GM18499 (cell line): ENCODE measurements at regions not wholly inside any gene's neighbourhood (a gene's known extent, or its start where the extent isn't known, plus 50 kb on each side); places are given as distances from the start of the nearest gene placed in this dataset.
"Not testable (repeated sequence)": the region's sequence is repeated elsewhere in the genome, so short reads cannot be mapped to it uniquely, and the experiment has no call there.

Source experiments
- ATAC-seq: cut with Tn5 transposase; IDR thresholded peaks from one replicate; pipeline ENCODE4 v1.9.1; 2021; ENCODE audit warnings: moderate number of reproducible peaks; ENCODE audit not compliant: insufficient read depth, unreplicated experiment

DNA sequence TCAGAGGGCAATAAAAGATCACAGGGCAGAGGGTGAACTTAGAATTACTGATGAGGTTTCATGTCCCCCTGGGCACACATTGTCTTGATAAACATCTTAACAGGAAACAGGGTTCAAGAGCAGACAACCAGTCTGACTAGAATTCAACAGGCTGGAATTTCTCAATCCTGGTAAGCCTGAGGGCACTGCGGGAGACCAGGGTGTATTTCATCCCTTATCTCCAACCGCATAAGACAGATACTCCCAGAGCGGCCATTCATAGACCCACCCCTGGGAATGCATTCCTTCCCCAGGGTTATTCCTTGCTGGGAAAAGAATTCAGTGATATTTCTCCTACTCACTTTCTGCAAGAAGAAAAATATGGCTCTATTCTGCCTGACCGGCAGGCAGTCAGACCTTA is 549.5 kb upstream of the ADGRB3 start:
- ATAC-seq: not testable (repeated sequence)

- ATAC-seq: no peak
Observed at GRCh38 chr6:68082086-68082485, 553.0 kb upstream of the ADGRB3 start.

- ATAC-seq: no peak
Observed at GRCh38 chr6:68080074-68080473, 555.0 kb upstream of the ADGRB3 start.

DNA sequence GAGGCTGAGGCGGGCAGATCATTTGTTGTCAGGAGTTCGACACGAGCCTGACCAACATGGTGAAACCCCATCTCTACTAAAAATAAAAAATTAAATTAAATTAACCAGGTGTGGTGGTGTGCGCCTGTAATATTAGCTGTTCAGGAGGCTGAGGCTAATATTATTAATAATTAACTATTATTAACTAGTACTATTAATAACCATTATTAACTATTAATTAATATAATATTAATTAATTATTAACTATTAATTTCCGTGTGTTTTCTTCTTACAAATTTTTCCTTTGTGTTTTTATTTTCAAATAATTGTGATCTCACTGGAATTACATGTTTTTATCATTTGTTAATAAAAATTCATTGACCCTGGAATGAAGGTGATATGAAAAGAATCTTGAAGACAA is 557.4 kb upstream of the ADGRB3 start:
- ATAC-seq: no peak

DNA sequence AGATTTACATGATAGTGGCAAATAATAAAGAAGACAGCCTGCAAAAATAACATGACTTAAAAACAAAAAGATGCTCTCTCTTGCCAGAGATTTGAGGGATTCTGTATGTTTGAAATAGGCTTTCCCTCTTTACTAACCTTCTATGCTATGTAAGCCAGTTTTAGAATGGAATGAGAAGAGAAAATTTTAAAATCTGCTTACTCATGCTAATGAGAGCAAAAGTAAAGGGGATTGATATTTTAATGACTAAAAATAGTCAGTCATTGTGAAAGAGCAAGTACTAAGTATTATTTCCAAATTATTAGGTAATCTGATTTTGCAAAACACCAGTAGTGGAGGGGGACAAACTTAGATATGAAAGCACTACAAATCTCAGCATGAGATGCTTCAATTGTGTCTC is 563.3 kb upstream of the ADGRB3 start:
- ATAC-seq: no peak

DNA sequence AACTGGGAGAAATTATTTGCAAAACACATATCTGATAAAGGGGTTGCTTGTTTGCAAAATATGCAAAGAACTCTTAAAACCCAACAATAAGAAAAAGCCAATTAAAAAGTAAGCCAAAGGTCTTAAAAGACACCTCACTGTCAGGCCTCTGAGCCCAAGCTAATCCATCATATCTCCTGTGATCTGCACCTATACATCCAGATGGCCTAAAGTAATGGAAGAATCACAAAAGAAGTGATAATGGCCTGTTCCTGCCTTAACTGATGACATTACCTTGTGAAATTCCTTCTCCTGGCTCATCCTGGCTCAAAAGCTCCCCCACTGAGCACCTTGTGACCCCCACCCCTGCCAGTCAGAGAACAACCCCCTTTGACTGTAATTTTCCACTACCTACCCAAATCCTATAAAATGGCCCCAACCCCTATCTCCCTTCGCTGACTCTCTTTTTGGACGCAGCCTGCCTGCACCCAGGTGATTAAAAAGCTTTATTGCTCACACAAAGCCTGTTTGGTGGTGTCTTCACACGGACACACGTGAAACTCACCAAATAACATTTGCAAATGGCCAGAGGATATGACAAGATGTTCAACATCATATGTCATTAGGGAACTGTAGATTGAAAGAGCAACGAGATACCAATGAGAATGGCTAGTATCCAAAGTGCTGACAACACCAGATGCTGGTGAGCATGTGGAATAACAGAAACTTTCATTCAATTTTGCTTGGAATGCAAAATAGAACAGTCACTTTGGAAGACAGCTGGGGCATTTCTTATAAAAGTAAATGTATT is 565.0 kb upstream of the ADGRB3 start:
- ATAC-seq: no peak

GRCh38 chr6:68059899-68060298 is 575.2 kb upstream of the ADGRB3 start:
- no peak for ATAC-seq

GRCh38 chr6:68059261-68059660 is 575.8 kb upstream of the ADGRB3 start:
- no peak for ATAC-seq

DNA sequence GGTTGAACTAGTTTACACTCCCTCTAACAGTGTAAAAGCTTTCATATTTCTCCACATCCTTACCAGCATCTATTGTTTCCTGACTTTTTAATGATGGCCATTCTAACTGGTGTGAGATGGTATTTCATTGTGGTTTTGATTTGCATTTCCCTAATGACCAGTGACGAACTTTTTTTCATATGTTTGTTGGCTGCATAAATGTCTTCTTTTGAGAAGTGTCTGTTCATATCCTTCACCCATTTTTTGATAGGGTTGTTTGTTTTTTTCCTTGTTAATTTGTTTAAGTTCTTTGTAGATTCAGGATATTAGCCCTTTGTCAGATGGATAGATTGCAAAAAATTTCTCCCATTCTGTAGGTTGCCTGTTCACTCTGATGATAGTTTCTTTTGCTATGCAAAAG is 578.5 kb upstream of the ADGRB3 start:
- ATAC-seq: not testable (repeated sequence)

GRCh38 chr6:68054756-68055155 is 580.3 kb upstream of the ADGRB3 start:
- no peak for ATAC-seq

DNA sequence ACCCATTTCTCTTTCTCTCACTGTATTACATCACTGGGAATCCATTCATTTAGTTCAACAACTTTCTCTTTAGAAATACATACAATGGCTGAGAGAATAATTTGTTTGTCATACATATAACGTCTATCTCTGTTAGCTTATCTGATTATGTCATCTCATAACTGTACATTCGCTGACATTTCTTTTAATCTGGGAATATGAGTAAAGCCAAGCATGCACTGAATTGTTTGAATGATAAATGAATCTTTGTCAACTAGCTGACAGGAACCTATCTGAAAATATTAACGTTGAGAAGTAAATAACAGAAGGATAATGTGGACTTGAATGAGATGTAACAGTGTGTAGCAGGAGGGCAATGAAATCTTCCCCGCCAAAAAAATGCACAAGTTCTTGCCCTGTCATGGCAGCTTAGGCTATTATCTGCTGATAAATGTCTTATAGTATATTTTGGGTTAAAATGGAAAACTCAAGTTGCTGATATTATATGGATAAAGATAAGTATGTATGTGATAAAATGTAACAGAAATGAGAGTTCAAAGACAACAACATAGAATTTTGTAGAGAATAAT is 581.2 kb upstream of the ADGRB3 start:
- ATAC-seq: no peak

DNA sequence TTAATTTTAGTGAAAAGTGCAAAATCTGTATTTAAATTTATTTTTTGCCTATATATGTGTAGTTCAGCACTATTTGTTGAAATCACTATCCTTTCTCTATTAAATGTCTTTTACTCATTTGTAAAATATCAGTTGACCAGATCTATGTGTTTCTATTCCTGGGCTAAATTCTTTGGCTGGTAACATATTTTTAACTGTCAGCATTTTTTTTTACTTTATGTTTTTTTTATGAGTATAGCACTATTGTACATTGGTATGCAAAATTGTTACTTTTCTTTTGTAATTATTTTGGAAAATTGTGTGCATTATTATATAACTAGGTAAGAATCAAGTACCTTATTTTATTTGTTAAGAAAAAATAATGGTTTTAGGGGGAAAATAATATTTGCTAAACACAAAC is 582.8 kb upstream of the ADGRB3 start:
- ATAC-seq: no peak

- ATAC-seq: no peak
Observed at GRCh38 chr6:68049562-68049961, 585.5 kb upstream of the ADGRB3 start.

GRCh38 chr6:68046756-68047155 is 588.3 kb upstream of the ADGRB3 start:
- no peak for ATAC-seq

- ATAC-seq: no peak
Observed at GRCh38 chr6:68046302-68046701, 588.8 kb upstream of the ADGRB3 start.

DNA sequence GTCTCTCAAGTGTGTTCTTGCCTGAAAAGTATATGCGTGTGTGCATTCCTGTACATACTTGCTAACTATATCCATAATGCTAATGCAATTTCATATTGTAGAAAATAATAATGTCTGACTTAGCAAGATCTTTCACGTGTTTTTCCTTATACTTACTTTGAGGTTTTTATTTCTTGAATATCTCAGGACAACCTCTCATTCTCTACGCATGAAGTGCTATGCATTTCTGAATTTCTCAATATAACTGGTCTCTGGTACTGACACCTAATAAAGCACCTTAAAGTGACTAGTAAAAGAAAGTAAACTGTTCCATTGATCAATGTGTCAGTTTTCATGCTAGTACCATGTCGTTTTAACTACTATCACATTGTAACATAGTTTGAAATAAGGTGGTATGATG is 589.9 kb upstream of the ADGRB3 start:
- no peak for ATAC-seq

GRCh38 chr6:68044264-68044663 is 590.8 kb upstream of the ADGRB3 start:
- no peak for ATAC-seq

GRCh38 chr6:68043122-68043398 is 592.0 kb upstream of the ADGRB3 start:
- ATAC-seq: no peak

GRCh38 chr6:68042339-68043121 is 592.6 kb upstream of the ADGRB3 start:
- ATAC-seq: no peak

- no peak for ATAC-seq
Observed at GRCh38 chr6:68040780-68041179, 594.3 kb upstream of the ADGRB3 start.

GRCh38 chr6:68040312-68040778 is 594.7 kb upstream of the ADGRB3 start:
- ATAC-seq: no peak
